ENCODE measurements at regions not wholly inside any gene's neighbourhood (a gene's known extent, or its start where the extent isn't known, plus 50 kb on each side); places are given as distances from the start of the nearest gene placed in this dataset.
"Not testable (repeated sequence)": the region's sequence is repeated elsewhere in the genome, so short reads cannot be mapped to it uniquely, and the experiment has no call there.

- not testable (repeated sequence) for TF ChIP-seq CTCF (IDR thresholded peaks at IDR 0.05); POLR2AphosphoS5 (IDR thresholded peaks at IDR 0.05); POLR2A (IDR thresholded peaks at IDR 0.05; ENCODE audit: low read depth)
These were observed 174.2 kb downstream of the NPIPA8 start for GRCh38 chr16:18162293-18162692.
